GM23248 (cell line): ENCODE measurements at regions not wholly inside any gene's neighbourhood (a gene's known extent, or its start where the extent isn't known, plus 50 kb on each side); places are given as distances from the start of the nearest gene placed in this dataset.

ENCODE experiments used
- EZH2 ChIP-seq: fragments of 200-600 bp; sonication (generic); IDR thresholded peaks from 2 replicates; pipeline ENCODE4 v1.6.1; 2018; ENCODE audit warnings: antibody characterized with exemption, mild to moderate bottlenecking; ENCODE audit not compliant: insufficient read depth, poor library complexity, severe bottlenecking
- EZH2phosphoT487 ChIP-seq: fragments of 200-600 bp; sonication (generic); IDR thresholded peaks from 2 replicates; pipeline ENCODE4 v1.6.1; 2018; ENCODE audit warnings: antibody characterized with exemption, moderate library complexity, mild to moderate bottlenecking, low read depth; ENCODE audit not compliant: insufficient read depth

DNA sequence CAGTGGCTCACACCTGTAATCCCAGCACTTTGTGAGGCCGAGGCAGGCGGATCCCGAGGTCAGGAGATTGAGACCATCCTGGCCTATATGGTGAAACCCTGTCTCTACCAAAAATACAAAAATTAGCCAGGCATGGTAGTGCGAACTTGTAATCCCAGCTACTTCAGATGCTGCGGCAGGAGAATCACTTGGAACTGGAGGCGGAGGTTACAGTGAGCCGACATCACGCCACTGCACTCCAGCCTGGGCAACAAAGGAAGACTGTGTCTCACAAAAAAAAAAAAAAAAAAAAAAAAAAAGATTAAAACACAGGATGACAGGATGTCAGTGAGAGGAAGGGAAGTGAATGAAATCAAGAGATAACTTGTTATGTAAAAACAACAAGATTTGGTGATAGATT is 1158.5 kb downstream of the PCDH9 start:
- TF ChIP-seq EZH2 (no peak), EZH2phosphoT487 (no peak)
